GM19239 (cell line): ENCODE measurements at regions not wholly inside any gene's neighbourhood (a gene's known extent, or its start where the extent isn't known, plus 50 kb on each side); places are given as distances from the start of the nearest gene placed in this dataset.

Source experiments
- DNase-seq: peaks from one replicate; pipeline ENCODE4 v3.0.0; 2011; ENCODE audit warnings: low spot score; ENCODE audit not compliant: insufficient read length
- FAIRE-seq: peaks from 2 replicates; lab custom pipeline; 2011; peaks lifted over from hg19 to GRCh38; lab: Jason Lieb, UNC

- DNase-seq (no peak), FAIRE-seq (no peak)
Measured at GRCh38 chr3:135310317-135310716, 515.3 kb downstream of the EPHB1 start.

GRCh38 chr3:135311699-135312098, 516.6 kb downstream of the EPHB1 start:
- FAIRE-seq, result no peak
- no peak for DNase-seq

GRCh38 chr3:135314237-135314636, 519.2 kb downstream of the EPHB1 start:
- FAIRE-seq (no peak), DNase-seq (no peak)

GRCh38 chr3:135324301-135324700, 529.2 kb downstream of the EPHB1 start:
- DNase-seq (no peak), FAIRE-seq (no peak)

GRCh38 chr3:135325096-135325495, 530.0 kb downstream of the EPHB1 start:
- DNase-seq (no peak), FAIRE-seq (no peak)

- DNase-seq, result no peak
- FAIRE-seq, result no peak
Measured at GRCh38 chr3:135325726-135326235, 530.7 kb downstream of the EPHB1 start.

- no peak for DNase-seq
- no peak for FAIRE-seq
Measured at GRCh38 chr3:135326851-135327250, 531.8 kb downstream of the EPHB1 start.

- DNase-seq (no peak), FAIRE-seq (no peak)
Measured at GRCh38 chr3:135328036-135328435, 533.0 kb downstream of the EPHB1 start.

GRCh38 chr3:135329479-135329878, 534.4 kb downstream of the EPHB1 start:
- DNase-seq (no peak), FAIRE-seq (no peak)

- FAIRE-seq (no peak), DNase-seq (no peak)
Measured at GRCh38 chr3:135337192-135337591, 542.1 kb downstream of the EPHB1 start.

GRCh38 chr3:135348690-135349089, 553.6 kb downstream of the EPHB1 start:
- FAIRE-seq (no peak), DNase-seq (no peak)

- FAIRE-seq, result no peak
Measured at GRCh38 chr3:135349254-135349948, 554.3 kb downstream of the EPHB1 start.

GRCh38 chr3:135352213-135352612, 557.2 kb downstream of the EPHB1 start:
- FAIRE-seq (no peak), DNase-seq (no peak)

More at GRCh38 chr3:135349254-135349948, 554.3 kb downstream of the EPHB1 start:
- no peak for DNase-seq

- FAIRE-seq (no peak), DNase-seq (no peak)
Measured at GRCh38 chr3:135362889-135363288, 567.8 kb downstream of the EPHB1 start.

- DNase-seq, result no peak
- no peak for FAIRE-seq
Measured at GRCh38 chr3:135364676-135365075, 569.6 kb downstream of the EPHB1 start.

- no peak for FAIRE-seq
- DNase-seq, result no peak
Measured at GRCh38 chr3:135366816-135367215, 571.8 kb downstream of the EPHB1 start.

- DNase-seq, result no peak
- no peak for FAIRE-seq
Measured at GRCh38 chr3:135368316-135368715, 573.3 kb downstream of the EPHB1 start.

- FAIRE-seq (no peak), DNase-seq (no peak)
Measured at GRCh38 chr3:135368781-135369180, 573.7 kb downstream of the EPHB1 start.

GRCh38 chr3:135374571-135374970, 579.5 kb downstream of the EPHB1 start:
- FAIRE-seq, result no peak

GRCh38 chr3:135382188-135382587, 583.3 kb upstream of the PPP2R3A start:
- FAIRE-seq (no peak), DNase-seq (no peak)

More at GRCh38 chr3:135374571-135374970, 579.5 kb downstream of the EPHB1 start:
- DNase-seq, result no peak

- no peak for FAIRE-seq
- DNase-seq, result no peak
Measured at GRCh38 chr3:135382621-135383020, 582.9 kb upstream of the PPP2R3A start.

GRCh38 chr3:135383301-135383700, 582.2 kb upstream of the PPP2R3A start:
- DNase-seq (no peak), FAIRE-seq (no peak)
